SU-DHL-6 (cell line): ENCODE measurements at regions not wholly inside any gene's neighbourhood (a gene's known extent, or its start where the extent isn't known, plus 50 kb on each side); places are given as distances from the start of the nearest gene placed in this dataset.

Source experiments
- EZH2phosphoT487 ChIP-seq: fragments of 200-600 bp; sonication (generic), shearing (Covaris generic); conservative IDR thresholded peaks from 2 replicates; pipeline ENCODE4 v1.6.1; 2018; ENCODE audit warnings: mild to moderate bottlenecking, antibody characterized with exemption, low read length, moderate library complexity, mixed read lengths
- TF ChIP-seq, protein P1 (sequence below): fragments of 200-600 bp; sonication (generic); IDR thresholded peaks from one replicate; pipeline ENCODE4 v1.5.1; 2017; ENCODE audit warnings: antibody characterized with exemption, mild to moderate bottlenecking, low read length, moderate library complexity; ENCODE audit not compliant: insufficient read depth, poor library complexity, severe bottlenecking

DNA sequence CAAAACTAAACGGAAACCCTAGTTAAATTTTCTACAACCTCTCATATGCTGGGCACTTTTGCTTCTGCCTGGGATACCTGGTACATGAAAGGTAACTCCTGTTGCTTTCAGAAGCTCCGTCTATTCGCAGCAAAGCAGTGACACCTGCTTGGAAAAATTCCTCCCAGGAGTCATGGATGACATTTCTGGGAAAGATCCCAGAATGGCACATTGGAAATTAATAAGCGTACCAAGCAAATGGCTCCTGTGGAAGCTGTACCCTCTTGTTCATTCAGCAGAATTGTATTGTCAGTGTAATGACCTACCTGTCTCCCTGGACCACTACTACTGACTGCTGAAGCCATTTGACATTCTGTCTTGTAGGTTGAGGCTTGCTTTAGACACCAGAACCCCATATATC, 349.7 kb upstream of the NOCT start:
- TF ChIP-seq, protein P1, sequence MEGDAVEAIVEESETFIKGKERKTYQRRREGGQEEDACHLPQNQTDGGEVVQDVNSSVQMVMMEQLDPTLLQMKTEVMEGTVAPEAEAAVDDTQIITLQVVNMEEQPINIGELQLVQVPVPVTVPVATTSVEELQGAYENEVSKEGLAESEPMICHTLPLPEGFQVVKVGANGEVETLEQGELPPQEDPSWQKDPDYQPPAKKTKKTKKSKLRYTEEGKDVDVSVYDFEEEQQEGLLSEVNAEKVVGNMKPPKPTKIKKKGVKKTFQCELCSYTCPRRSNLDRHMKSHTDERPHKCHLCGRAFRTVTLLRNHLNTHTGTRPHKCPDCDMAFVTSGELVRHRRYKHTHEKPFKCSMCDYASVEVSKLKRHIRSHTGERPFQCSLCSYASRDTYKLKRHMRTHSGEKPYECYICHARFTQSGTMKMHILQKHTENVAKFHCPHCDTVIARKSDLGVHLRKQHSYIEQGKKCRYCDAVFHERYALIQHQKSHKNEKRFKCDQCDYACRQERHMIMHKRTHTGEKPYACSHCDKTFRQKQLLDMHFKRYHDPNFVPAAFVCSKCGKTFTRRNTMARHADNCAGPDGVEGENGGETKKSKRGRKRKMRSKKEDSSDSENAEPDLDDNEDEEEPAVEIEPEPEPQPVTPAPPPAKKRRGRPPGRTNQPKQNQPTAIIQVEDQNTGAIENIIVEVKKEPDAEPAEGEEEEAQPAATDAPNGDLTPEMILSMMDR = no peak
- no peak for TF ChIP-seq EZH2phosphoT487
